GM18520 (cell line): ENCODE measurements at regions not wholly inside any gene's neighbourhood (a gene's known extent, or its start where the extent isn't known, plus 50 kb on each side); places are given as distances from the start of the nearest gene placed in this dataset.

Source experiments
- ATAC-seq: cut with Tn5 transposase; IDR thresholded peaks from one replicate; pipeline ENCODE4 v1.9.1; 2021; ENCODE audit not compliant: unreplicated experiment

- ATAC-seq = no peak
Measured at GRCh38 chr10:131781791-131782190, 119.0 kb upstream of the PPP2R2D start.

GRCh38 chr10:131784363-131785120, 116.3 kb upstream of the PPP2R2D start:
- ATAC-seq = no peak

GRCh38 chr10:131785121-131785460, 115.7 kb upstream of the PPP2R2D start:
- ATAC-seq = no peak

GRCh38 chr10:131786756-131787605, 113.8 kb upstream of the PPP2R2D start:
- ATAC-seq = no peak

- no peak for ATAC-seq
Measured at GRCh38 chr10:131787961-131788360, 112.8 kb upstream of the PPP2R2D start.

- no peak for ATAC-seq
Measured at GRCh38 chr10:131788386-131788785, 112.4 kb upstream of the PPP2R2D start.

GRCh38 chr10:131789516-131789915, 111.3 kb upstream of the PPP2R2D start:
- ATAC-seq = no peak

GRCh38 chr10:131790021-131790420, 110.8 kb upstream of the PPP2R2D start:
- no peak for ATAC-seq

GRCh38 chr10:131792011-131792651, 108.7 kb upstream of the PPP2R2D start:
- ATAC-seq = no peak

- no peak for ATAC-seq
Measured at GRCh38 chr10:131792809-131793208, 108.0 kb upstream of the PPP2R2D start.

GRCh38 chr10:131795761-131796160, 105.0 kb upstream of the PPP2R2D start:
- no peak for ATAC-seq

GRCh38 chr10:131797626-131798025, 103.2 kb upstream of the PPP2R2D start:
- no peak for ATAC-seq

GRCh38 chr10:131799429-131799828, 101.4 kb upstream of the PPP2R2D start:
- no peak for ATAC-seq

- no peak for ATAC-seq
Measured at GRCh38 chr10:131802156-131802915, 98.5 kb upstream of the PPP2R2D start.

- no peak for ATAC-seq
Measured at GRCh38 chr10:131802996-131803395, 97.8 kb upstream of the PPP2R2D start.

- no peak for ATAC-seq
Measured at GRCh38 chr10:131803860-131804425, 96.9 kb upstream of the PPP2R2D start.

- no peak for ATAC-seq
Measured at GRCh38 chr10:131804551-131805295, 96.1 kb upstream of the PPP2R2D start.

- no peak for ATAC-seq
Measured at GRCh38 chr10:131805696-131806095, 95.1 kb upstream of the PPP2R2D start.

GRCh38 chr10:131806146-131806545, 94.7 kb upstream of the PPP2R2D start:
- no peak for ATAC-seq
